K562 (cell line): ENCODE measurements at regions not wholly inside any gene's neighbourhood (a gene's known extent, or its start where the extent isn't known, plus 50 kb on each side); places are given as distances from the start of the nearest gene placed in this dataset.

Experiments used
- ATAC-seq: fragments of 200-7000 bp; cut with Tn5 transposase; 3 replicates; pipeline ENCODE4 v1.9.1; 2020; ENCODE audit warnings: moderate library complexity
- BruUV-seq: library from RNA; stranded (reverse); fragments of 400-500 nt; replicated peaks from 2 replicates; lab custom pipeline; 2021; lab: Mats Ljungman, UMichigan
- CTCF ChIA-PET: fragments of 300-600 bp; formaldehyde crosslinking; extraction: SDS; loops from one replicate; lab custom pipeline; 2021; ENCODE audit warnings: low intra/inter-chr PET ratio; lab: Yijun Ruan, JAX
- POLR2A ChIA-PET: fragments of 300-600, 350-650 bp; sonication (Branson Sonifier 250); formaldehyde crosslinking; extraction: SDS; loops from one replicate; lab custom pipeline; 2021; ENCODE audit warnings: antibody characterized with exemption, inconsistent platforms; lab: Yijun Ruan, JAX
- DNase-seq, 4 experiments: peaks; one replicate each; pipeline versions ENCODE4 v3.0.0 to v3.0.0-alpha.2; 2011 to 2018; ENCODE audit warnings: low spot score in 3 of 4, mixed read lengths in 3 of 4; ENCODE audit errors: extremely low read depth in 1 of 4
- FAIRE-seq: peaks from 2 replicates; lab custom pipeline; 2011; peaks lifted over from hg19 to GRCh38; lab: Jason Lieb, UNC
- H2AFZ ChIP-seq: 2 replicates; pipeline ENCODE4 v1.6.0; 2011; ENCODE audit warnings: low read depth, low read length, control low read depth, inconsistent platforms
- H3K27ac ChIP-seq: fragments of 200-600 bp; 3 replicates; pipeline ENCODE4 v1.8.0; 2011; ENCODE audit warnings: low read depth, mild to moderate bottlenecking, control low read depth, inconsistent platforms, low read length, moderate library complexity, mixed read lengths; ENCODE audit errors: extremely low read depth
- H3K27me3 ChIP-seq, 2 experiments: fragments of 300-600 bp in 1 of 2; 2 replicates in 1 of 2; 3 replicates in 1 of 2; pipeline versions ENCODE4 v1.6.0 to v1.8.0; 2011; ENCODE audit warnings: inconsistent platforms in 2 of 2, low read length in 2 of 2, mild to moderate bottlenecking in 1 of 2, mixed read lengths in 1 of 2, moderate library complexity in 1 of 2; ENCODE audit not compliant: control insufficient read depth in 2 of 2, insufficient read depth in 2 of 2
- H3K36me3 ChIP-seq: fragments of 300-600 bp; 3 replicates; pipeline ENCODE4 v1.8.0; 2011; ENCODE audit warnings: mild to moderate bottlenecking, low read length, inconsistent platforms; ENCODE audit not compliant: control insufficient read depth, insufficient read depth
- H3K4me1 ChIP-seq, 2 experiments: fragments of 200-600 bp in 1 of 2; replicated peaks in 1 of 2; 2 replicates in 1 of 2; 3 replicates in 1 of 2; pipeline versions ENCODE4 v1.5.1 to v1.8.0; 2011; ENCODE audit warnings: inconsistent platforms in 2 of 2, low read length in 2 of 2, mild to moderate bottlenecking in 1 of 2, mixed read lengths in 1 of 2, moderate library complexity in 1 of 2; ENCODE audit not compliant: control insufficient read depth in 2 of 2, insufficient read depth in 2 of 2
- H3K4me2 ChIP-seq: 2 replicates; pipeline ENCODE4 v1.6.1; 2011; ENCODE audit warnings: low read length, control low read depth, inconsistent platforms, mixed read lengths; ENCODE audit not compliant: insufficient read depth
- H3K4me3 ChIP-seq: fragments of 200-600 bp; sonication (generic), shearing (Covaris generic); 2 replicates; pipeline ENCODE4 v1.5.1; 2016; ENCODE audit warnings: control low read depth, inconsistent platforms
- H3K79me2 ChIP-seq: fragments of 200-600 bp; 3 replicates; pipeline ENCODE4 v1.8.0; 2011; ENCODE audit warnings: low read length, inconsistent platforms; ENCODE audit not compliant: control insufficient read depth, insufficient read depth
- H3K9ac ChIP-seq, 2 experiments: 2 replicates each; pipeline versions ENCODE4 v1.6.0 to v1.6.1; 2011; ENCODE audit warnings: low read depth in 2 of 2, low read length in 2 of 2, control low read depth in 1 of 2, inconsistent platforms in 1 of 2, mild to moderate bottlenecking in 1 of 2, mixed read lengths in 1 of 2; ENCODE audit not compliant: insufficient read depth in 1 of 2
- H3K9me1 ChIP-seq: one replicate; pipeline ENCODE4 v1.6.0; 2011; ENCODE audit warnings: inconsistent platforms, mild to moderate bottlenecking, low read length, moderate library complexity; ENCODE audit not compliant: control insufficient read depth, insufficient read depth
- H3K9me3 ChIP-seq: replicated peaks from 2 replicates; pipeline ENCODE4 v1.5.1; 2011; ENCODE audit warnings: low read depth, low read length, inconsistent platforms; ENCODE audit not compliant: control insufficient read depth, insufficient read depth
- H4K20me1 ChIP-seq: replicated peaks from 2 replicates; pipeline ENCODE4 v1.6.1; 2011; ENCODE audit warnings: low read length, inconsistent platforms, mixed read lengths; ENCODE audit not compliant: control insufficient read depth, insufficient read depth
- ARID1B ChIP-seq: fragments of 450-650 bp; IDR thresholded peaks from 2 replicates; pipeline ENCODE4 v1.6.1; 2016; ENCODE audit warnings: antibody characterized with exemption, mild to moderate bottlenecking, inconsistent platforms
- EGR1 ChIP-seq: fragments of 450-650 bp; conservative IDR thresholded peaks from 2 replicates; pipeline ENCODE4 v1.6.1; 2017; ENCODE audit warnings: mild to moderate bottlenecking
- EP300 ChIP-seq: IDR thresholded peaks from 2 replicates; pipeline ENCODE4 v1.6.1; 2012; ENCODE audit warnings: low read length, improper control_type of control experiment
- NBN ChIP-seq: fragments of 450-650 bp; IDR thresholded peaks from 2 replicates; pipeline ENCODE4 v1.6.1; 2016; ENCODE audit warnings: low read depth, mild to moderate bottlenecking
- SMARCE1 ChIP-seq: fragments of 450-650 bp; IDR thresholded peaks from 2 replicates; pipeline ENCODE4 v1.7.1; 2016; ENCODE audit warnings: mild to moderate bottlenecking
- ZBTB11 ChIP-seq, 3 experiments: fragments of 200-800 bp in 1 of 3; fragments of 250-450 bp in 1 of 3; fragments of 450-650 bp in 1 of 3; sonication (Bioruptor Pico) in 1 of 3; sonication (Bioruptor generic) in 1 of 3; formaldehyde crosslinking in 1 of 3; IDR thresholded peaks; 2 replicates each; pipeline versions ENCODE4 v1.6.1 to v1.8.0; 2016 to 2022; ENCODE audit warnings: mild to moderate bottlenecking in 2 of 3, missing genetic modification characterization in 2 of 3, missing compliant biosample characterization in 1 of 3, moderate library complexity in 1 of 3
- ZC3H4 ChIP-seq: sonication (generic); formaldehyde crosslinking; IDR thresholded peaks from 2 replicates; pipeline ENCODE4 v1.9.0; 2021; ENCODE audit warnings: missing genetic modification reagents, borderline replicate concordance
- ZNF384 ChIP-seq: IDR thresholded peaks from 2 replicates; pipeline ENCODE4 v1.6.1; 2012; ENCODE audit warnings: low read depth, low read length, improper control_type of control experiment
- WGBS: fragments of 100-300 bp; shearing (Covaris generic); methylation state at CpG from one replicate; pipeline ENCODE4 v1.1.6; 2016; ENCODE audit warnings: low coverage, mixed read lengths; ENCODE audit not compliant: insufficient coverage; ENCODE audit errors: missing lambda C conversion rate; 5-methylcytosine and 5-hydroxymethylcytosine counted together
- in situ Hi-C: fragments of 300-500 bp; cut with MboI; formaldehyde crosslinking; loops from 4 replicates; pipeline ENCODE4 v1.15.0; 2018; ENCODE audit warnings: inconsistent platforms, mixed read lengths
- intact Hi-C: fragments of 100-400 bp; cut with micrococcal nuclease; formaldehyde crosslinking; loops from 2 replicates; pipeline ENCODE4 v1.14.2; 2022

GRCh38 chr2:208607694-208608093 is 201.1 kb downstream of the PTH2R start (continued):
- TF ChIP-seq NBN, result no peak
- TF ChIP-seq EP300, result peak; percentile 33; the same call in 1 of the 2 replicates
- peak; percentile 64 for TF ChIP-seq ARID1B

- 33% methylated on average over 1 of the region's 1 CpG for WGBS
- BruUV-seq, result TSS peak; percentile 23
- Histone ChIP-seq H3K9me1 (no peaks in the 10 kb centered on the region), H2AFZ (peak overlapping the region; percentile 77), H3K79me2 (peaks cover 2% of the 10 kb centered on the region; the same call in 2 of the 3 replicates), H3K36me3 (no peaks in the 10 kb centered on the region), H3K4me3 (no peak overlapping the region), H4K20me1 (no peaks in the 10 kb centered on the region), H3K4me1 (peaks cover 0 to 13% of the 10 kb centered on the region in 2 experiments; a peak in 3 of 5 replicates), H3K9ac (peak overlapping the region; percentile 28 to 41; a peak in 2 of 4 replicates), H3K27ac (peak overlapping the region; percentile 60; the same call in 2 of the 3 replicates), H3K9me3 (peaks cover 2% of the 10 kb centered on the region; the same call in 1 of the 2 replicates), H3K27me3 (no peaks in the 10 kb centered on the region), H3K4me2 (peak overlapping the region; percentile 25; the same call in 1 of the 2 replicates)
- ATAC-seq (peak; percentile 71), DNase-seq (peak in 1 of 4 experiments; percentile 18), FAIRE-seq (no peak)
- ChIA-PET CTCF (no interaction called here), POLR2A (no interaction called here)
- intact Hi-C loops, result no loop called here
- in situ Hi-C loops, result no loop called here
- TF ChIP-seq SMARCE1, result peak; percentile 41; the same call in 1 of the 2 replicates
- TF ChIP-seq ZC3H4 (CRISPR knock-in tag), result no peak
- TF ChIP-seq ZNF384, result peak; percentile 85
- TF ChIP-seq ZBTB11 (CRISPR knock-in tag; IDR thresholded peaks at IDR 0.05), result no peak
- peak; percentile 21; the same call in 1 of the 2 replicates for TF ChIP-seq EGR1
Measured at GRCh38 chr2:208608122-208608835, 201.7 kb downstream of the PTH2R start.
